ENCODE measurements at regions not wholly inside any gene's neighbourhood (a gene's known extent, or its start where the extent isn't known, plus 50 kb on each side); places are given as distances from the start of the nearest gene placed in this dataset.

- H3K27ac Mint-ChIP-seq: no peak overlapping the region
- no peak overlapping the region for H3K4me3 Mint-ChIP-seq
- DNase-seq (ENCODE audit: low spot score in 2 of 2) (no peak), ATAC-seq (no peak)
- no peaks in the 10 kb centered on the region for H3K36me3 Mint-ChIP-seq
- H3K9me3 Mint-ChIP-seq: no peaks in the 10 kb centered on the region
- no peaks in the 10 kb centered on the region for H3K4me1 Mint-ChIP-seq
Observed at GRCh38 chr1:29868096-29868495, 631.8 kb downstream of the PTPRU start.

- no peak overlapping the region for H3K27ac Mint-ChIP-seq
- DNase-seq (ENCODE audit: low spot score in 2 of 2) (no peak), ATAC-seq (no peak)
- no peak overlapping the region for H3K4me3 Mint-ChIP-seq
- H3K9me3 Mint-ChIP-seq: peaks cover 3% of the 10 kb centered on the region
- H3K36me3 Mint-ChIP-seq: no peaks in the 10 kb centered on the region
- no peaks in the 10 kb centered on the region for H3K4me1 Mint-ChIP-seq
Observed at GRCh38 chr1:29865051-29865450, 628.7 kb downstream of the PTPRU start.

- DNase-seq (ENCODE audit: low spot score in 2 of 2) (no peak), ATAC-seq (no peak)
- peaks cover 3% of the 10 kb centered on the region for H3K9me3 Mint-ChIP-seq
- no peak overlapping the region for H3K27ac Mint-ChIP-seq
- no peak overlapping the region for H3K4me3 Mint-ChIP-seq
- no peaks in the 10 kb centered on the region for H3K4me1 Mint-ChIP-seq
- H3K36me3 Mint-ChIP-seq: no peaks in the 10 kb centered on the region
Observed at GRCh38 chr1:29864431-29865022, 628.2 kb downstream of the PTPRU start.

GRCh38 chr1:29861922-29862321 lies 625.6 kb downstream of the PTPRU start:
- no peaks in the 10 kb centered on the region for H3K36me3 Mint-ChIP-seq
- ATAC-seq (no peak), DNase-seq (ENCODE audit: low spot score in 2 of 2) (no peak)
- H3K9me3 Mint-ChIP-seq: peaks cover 3% of the 10 kb centered on the region
- no peaks in the 10 kb centered on the region for H3K4me1 Mint-ChIP-seq
- H3K27ac Mint-ChIP-seq: no peak overlapping the region
- H3K4me3 Mint-ChIP-seq: no peak overlapping the region

- H3K27ac Mint-ChIP-seq: no peak overlapping the region
- no peaks in the 10 kb centered on the region for H3K36me3 Mint-ChIP-seq
- H3K9me3 Mint-ChIP-seq: peaks cover 3% of the 10 kb centered on the region
- H3K4me1 Mint-ChIP-seq: no peaks in the 10 kb centered on the region
- H3K4me3 Mint-ChIP-seq: no peak overlapping the region
- DNase-seq (ENCODE audit: low spot score in 2 of 2) (no peak), ATAC-seq (no peak)
Observed at GRCh38 chr1:29861446-29861845, 625.1 kb downstream of the PTPRU start.

- Mint-ChIP-seq H3K36me3 (no peaks in the 10 kb centered on the region), H3K4me3 (no peak overlapping the region), H3K9me3 (peaks cover 3% of the 10 kb centered on the region), H3K27ac (no peak overlapping the region), H3K4me1 (no peaks in the 10 kb centered on the region)
- ATAC-seq (no peak), DNase-seq (ENCODE audit: low spot score in 2 of 2) (no peak)
Observed at GRCh38 chr1:29860681-29861080, 624.4 kb downstream of the PTPRU start.

- no peak overlapping the region for H3K4me3 Mint-ChIP-seq
- H3K4me1 Mint-ChIP-seq: no peaks in the 10 kb centered on the region
- no peak for ATAC-seq
- DNase-seq (ENCODE audit: low spot score in 2 of 2): no peak
- H3K36me3 Mint-ChIP-seq: no peaks in the 10 kb centered on the region
- peaks cover 3% of the 10 kb centered on the region for H3K9me3 Mint-ChIP-seq
- H3K27ac Mint-ChIP-seq: no peak overlapping the region
Observed at GRCh38 chr1:29860056-29860455, 623.7 kb downstream of the PTPRU start.

GRCh38 chr1:29859126-29859525 lies 622.8 kb downstream of the PTPRU start:
- Mint-ChIP-seq H3K9me3 (peaks cover 3% of the 10 kb centered on the region), H3K4me3 (no peak overlapping the region), H3K36me3 (no peaks in the 10 kb centered on the region), H3K4me1 (no peaks in the 10 kb centered on the region), H3K27ac (no peak overlapping the region)
- DNase-seq (ENCODE audit: low spot score in 2 of 2): no peak
- peak; percentile 27 for ATAC-seq

GRCh38 chr1:29858646-29859045 lies 622.3 kb downstream of the PTPRU start:
- H3K27ac Mint-ChIP-seq: no peak overlapping the region

GRCh38 chr1:29856340-29857114 lies 620.2 kb downstream of the PTPRU start:
- peaks cover 9% of the 10 kb centered on the region for H3K4me1 Mint-ChIP-seq
- no peaks in the 10 kb centered on the region for H3K36me3 Mint-ChIP-seq
- peaks cover 3% of the 10 kb centered on the region for H3K9me3 Mint-ChIP-seq
- no peak for DNase-seq (ENCODE audit: low spot score in 2 of 2)
- no peak overlapping the region for H3K27ac Mint-ChIP-seq
- no peak overlapping the region for H3K4me3 Mint-ChIP-seq
- peak; percentile 7 for ATAC-seq

More at GRCh38 chr1:29858646-29859045, 622.3 kb downstream of the PTPRU start:
- no peak for DNase-seq (ENCODE audit: low spot score in 2 of 2)
- Mint-ChIP-seq H3K9me3 (peaks cover 3% of the 10 kb centered on the region), H3K4me3 (no peak overlapping the region), H3K36me3 (no peaks in the 10 kb centered on the region), H3K4me1 (no peaks in the 10 kb centered on the region)
- no peak for ATAC-seq

GRCh38 chr1:29855561-29856160 lies 619.3 kb downstream of the PTPRU start:
- Mint-ChIP-seq H3K4me1 (peaks cover 9% of the 10 kb centered on the region), H3K27ac (no peak overlapping the region), H3K36me3 (no peaks in the 10 kb centered on the region), H3K9me3 (no peaks in the 10 kb centered on the region), H3K4me3 (no peak overlapping the region)
- DNase-seq (ENCODE audit: low spot score in 2 of 2) (no peak), ATAC-seq (no peak)

- Mint-ChIP-seq H3K27ac (no peak overlapping the region), H3K36me3 (no peaks in the 10 kb centered on the region), H3K9me3 (no peaks in the 10 kb centered on the region), H3K4me1 (peaks cover 9% of the 10 kb centered on the region), H3K4me3 (no peak overlapping the region)
- DNase-seq (ENCODE audit: low spot score in 2 of 2) (no peak), ATAC-seq (no peak)
Observed at GRCh38 chr1:29854700-29855276, 618.5 kb downstream of the PTPRU start.

GRCh38 chr1:29853716-29854330 lies 617.5 kb downstream of the PTPRU start:
- Mint-ChIP-seq H3K9me3 (no peaks in the 10 kb centered on the region), H3K36me3 (no peaks in the 10 kb centered on the region), H3K4me3 (no peak overlapping the region), H3K27ac (no peak overlapping the region), H3K4me1 (peaks cover 9% of the 10 kb centered on the region)
- ATAC-seq: no peak
- DNase-seq (ENCODE audit: low spot score in 2 of 2): no peak

- H3K4me1 Mint-ChIP-seq: peaks cover 9% of the 10 kb centered on the region
- no peak for DNase-seq (ENCODE audit: low spot score in 2 of 2)
- ATAC-seq: no peak
- H3K36me3 Mint-ChIP-seq: no peaks in the 10 kb centered on the region
- H3K4me3 Mint-ChIP-seq: no peak overlapping the region
- H3K27ac Mint-ChIP-seq: no peak overlapping the region
- no peaks in the 10 kb centered on the region for H3K9me3 Mint-ChIP-seq
Observed at GRCh38 chr1:29852248-29852647, 615.9 kb downstream of the PTPRU start.

- ATAC-seq (no peak), DNase-seq (ENCODE audit: low spot score in 2 of 2) (no peak)
- H3K27ac Mint-ChIP-seq: no peak overlapping the region
- H3K36me3 Mint-ChIP-seq: no peaks in the 10 kb centered on the region
- no peak overlapping the region for H3K4me3 Mint-ChIP-seq
- peaks cover 9% of the 10 kb centered on the region for H3K4me1 Mint-ChIP-seq
- no peaks in the 10 kb centered on the region for H3K9me3 Mint-ChIP-seq
Observed at GRCh38 chr1:29851691-29852090, 615.4 kb downstream of the PTPRU start.
